PC-9 (cell line): ENCODE measurements at regions not wholly inside any gene's neighbourhood (a gene's known extent, or its start where the extent isn't known, plus 50 kb on each side); places are given as distances from the start of the nearest gene placed in this dataset.

Experiments used
- BruUV-seq: library from RNA; stranded (reverse); fragments of 400-500 nt; replicated peaks from 2 replicates; lab custom pipeline; 2021; lab: Mats Ljungman, UMichigan
- CTCF ChIA-PET: fragments of 300-600 bp; sonication (Branson Sonifier 250); formaldehyde crosslinking; loops from one replicate; lab custom pipeline; 2022; ENCODE audit warnings: antibody characterized with exemption; lab: Charles Lee
- POLR2A ChIA-PET: fragments of 300-600 bp; sonication (Branson Sonifier 250); formaldehyde crosslinking; loops from one replicate; lab custom pipeline; 2022; ENCODE audit warnings: antibody characterized with exemption; ENCODE audit not compliant: unreplicated experiment; lab: Charles Lee
- DNase-seq, 2 experiments: peaks; one replicate each; pipeline versions ENCODE4 v3.0.0 to v3.0.0-alpha.2; 2015 to 2022; ENCODE audit warnings: mixed read lengths in 1 of 2
- H2AFZ ChIP-seq: fragments of 200-600 bp; sonication (generic); 2 replicates; pipeline ENCODE4 v1.8.1; 2017; ENCODE audit warnings: antibody characterized with exemption
- H3F3A ChIP-seq: fragments of 200-600 bp; sonication (generic); 2 replicates; pipeline ENCODE4 v1.8.1; 2017; ENCODE audit warnings: antibody characterized with exemption, mild to moderate bottlenecking, low read depth; ENCODE audit not compliant: insufficient read depth
- H3K27ac ChIP-seq: fragments of 200-600 bp; sonication (generic); 2 replicates; pipeline ENCODE4 v1.6.1; 2016; ENCODE audit warnings: mixed run types
- H3K27me3 ChIP-seq: fragments of 200-600 bp; sonication (generic); 2 replicates; pipeline ENCODE4 v1.6.1; 2016; ENCODE audit warnings: low read depth, mixed run types; ENCODE audit not compliant: insufficient read depth
- H3K36me3 ChIP-seq: fragments of 200-600 bp; sonication (generic); 2 replicates; pipeline ENCODE4 v1.6.1; 2016; ENCODE audit warnings: low read depth, mixed run types
- H3K4me1 ChIP-seq: fragments of 200-600 bp; sonication (generic); replicated peaks from 2 replicates; pipeline ENCODE4 v1.6.1; 2016; ENCODE audit warnings: mixed run types; ENCODE audit not compliant: insufficient read depth
- H3K4me2 ChIP-seq: fragments of 200-600 bp; sonication (generic); 2 replicates; pipeline ENCODE4 v1.6.1; 2017; ENCODE audit warnings: mixed run types
- H3K4me3 ChIP-seq: fragments of 200-600 bp; sonication (generic); 2 replicates; pipeline ENCODE4 v1.6.1; 2016; ENCODE audit warnings: mixed run types
- H3K79me2 ChIP-seq: fragments of 200-600 bp; sonication (generic); 2 replicates; pipeline ENCODE4 v1.6.1; 2017; ENCODE audit warnings: low read depth, mixed run types
- H3K9me2 ChIP-seq: fragments of 200-600 bp; sonication (generic); 2 replicates; pipeline ENCODE4 v1.8.1; 2017; ENCODE audit warnings: mild to moderate bottlenecking; ENCODE audit not compliant: insufficient read depth
- H3K9me3 ChIP-seq: fragments of 200-600 bp; sonication (generic); 2 replicates; pipeline ENCODE4 v1.8.1; 2016; ENCODE audit warnings: low read depth; ENCODE audit not compliant: insufficient read depth
- H4K20me1 ChIP-seq: fragments of 200-600 bp; sonication (generic); 2 replicates; pipeline ENCODE4 v1.8.1; 2017; ENCODE audit not compliant: insufficient read depth
- EZH2 ChIP-seq: fragments of 200-600 bp; sonication (generic); IDR thresholded peaks from 2 replicates; pipeline ENCODE4 v1.8.0; 2017; ENCODE audit warnings: antibody characterized with exemption, low read depth
- intact Hi-C: fragments of 100-400 bp; cut with micrococcal nuclease; formaldehyde crosslinking; loops from one replicate; pipeline ENCODE4 v1.10.0; 2022; ENCODE audit not compliant: unreplicated experiment
- TF ChIP-seq, protein P1 (sequence below): fragments of 200-600 bp; sonication (generic); conservative IDR thresholded peaks from 2 replicates; pipeline ENCODE4 v1.6.1; 2017; ENCODE audit warnings: mixed run types, antibody characterized with exemption, mild to moderate bottlenecking, moderate library complexity

DNA sequence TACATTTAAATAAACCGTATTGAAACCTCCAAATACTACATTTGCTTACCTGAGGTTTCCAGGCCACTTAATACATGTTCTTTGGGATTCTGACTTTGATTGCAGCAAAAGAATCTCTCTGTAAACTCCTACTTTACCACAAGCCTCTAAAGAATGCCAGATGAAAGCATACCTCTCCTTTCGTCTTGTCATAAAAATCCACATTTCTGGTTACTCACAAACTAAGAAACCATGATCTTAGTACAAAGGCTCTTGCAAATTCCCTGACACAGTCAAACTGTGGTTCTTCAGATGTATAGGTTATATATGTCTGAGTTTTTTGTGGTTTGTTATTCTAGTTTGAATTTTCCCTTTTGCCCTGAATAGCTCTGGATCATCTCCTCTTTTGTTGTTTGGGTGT, 188.4 kb downstream of the RAP2B start:
- H3K36me3 ChIP-seq: no peaks in the 10 kb centered on the region
- H2AFZ ChIP-seq: no peak overlapping the region
- ChIA-PET POLR2A (no interaction called here), CTCF (no interaction called here)
- intact Hi-C loops: no loop called here
- peaks cover 7% of the 10 kb centered on the region; the same call in 1 of the 2 replicates for H3K4me1 ChIP-seq
- H3F3A ChIP-seq: no peaks in the 10 kb centered on the region
- no peak overlapping the region for H3K27ac ChIP-seq
- BruUV-seq: no TSS peak
- H3K9me3 ChIP-seq: no peaks in the 10 kb centered on the region
- peak in 1 of 2 experiments; percentile 87 for DNase-seq
- no peak overlapping the region for H3K4me2 ChIP-seq
- H3K9me2 ChIP-seq: no peaks in the 10 kb centered on the region
- H4K20me1 ChIP-seq: no peaks in the 10 kb centered on the region
- TF ChIP-seq, protein P1, sequence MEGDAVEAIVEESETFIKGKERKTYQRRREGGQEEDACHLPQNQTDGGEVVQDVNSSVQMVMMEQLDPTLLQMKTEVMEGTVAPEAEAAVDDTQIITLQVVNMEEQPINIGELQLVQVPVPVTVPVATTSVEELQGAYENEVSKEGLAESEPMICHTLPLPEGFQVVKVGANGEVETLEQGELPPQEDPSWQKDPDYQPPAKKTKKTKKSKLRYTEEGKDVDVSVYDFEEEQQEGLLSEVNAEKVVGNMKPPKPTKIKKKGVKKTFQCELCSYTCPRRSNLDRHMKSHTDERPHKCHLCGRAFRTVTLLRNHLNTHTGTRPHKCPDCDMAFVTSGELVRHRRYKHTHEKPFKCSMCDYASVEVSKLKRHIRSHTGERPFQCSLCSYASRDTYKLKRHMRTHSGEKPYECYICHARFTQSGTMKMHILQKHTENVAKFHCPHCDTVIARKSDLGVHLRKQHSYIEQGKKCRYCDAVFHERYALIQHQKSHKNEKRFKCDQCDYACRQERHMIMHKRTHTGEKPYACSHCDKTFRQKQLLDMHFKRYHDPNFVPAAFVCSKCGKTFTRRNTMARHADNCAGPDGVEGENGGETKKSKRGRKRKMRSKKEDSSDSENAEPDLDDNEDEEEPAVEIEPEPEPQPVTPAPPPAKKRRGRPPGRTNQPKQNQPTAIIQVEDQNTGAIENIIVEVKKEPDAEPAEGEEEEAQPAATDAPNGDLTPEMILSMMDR: no peak
- TF ChIP-seq EZH2: no peak
- H3K27me3 ChIP-seq: no peaks in the 10 kb centered on the region
- H3K79me2 ChIP-seq: no peaks in the 10 kb centered on the region
- H3K4me3 ChIP-seq: no peak overlapping the region

- no peak overlapping the region for H2AFZ ChIP-seq
- H3K36me3 ChIP-seq: no peaks in the 10 kb centered on the region
- H3K4me1 ChIP-seq: peaks cover 7% of the 10 kb centered on the region; the same call in 1 of the 2 replicates
- H3K79me2 ChIP-seq: no peaks in the 10 kb centered on the region
- H3K27ac ChIP-seq: no peak overlapping the region
- H3K9me3 ChIP-seq: no peaks in the 10 kb centered on the region
- no peaks in the 10 kb centered on the region for H3F3A ChIP-seq
- POLR2A ChIA-PET: no interaction called here
- no peaks in the 10 kb centered on the region for H3K9me2 ChIP-seq
- H3K4me3 ChIP-seq: no peak overlapping the region
- DNase-seq: no peak
- CTCF ChIA-PET: no interaction called here
- no peak overlapping the region for H3K4me2 ChIP-seq
- H3K27me3 ChIP-seq: no peaks in the 10 kb centered on the region
- no peak for TF ChIP-seq EZH2
- TF ChIP-seq, protein P1: no peak
- no peaks in the 10 kb centered on the region for H4K20me1 ChIP-seq
- intact Hi-C loops: no loop called here
- no TSS peak for BruUV-seq
Observed at GRCh38 chr3:153354641-153355040, 192.6 kb downstream of the RAP2B start.

- no peaks in the 10 kb centered on the region for H3K27me3 ChIP-seq
- no peak overlapping the region for H3K27ac ChIP-seq
- BruUV-seq: no TSS peak
- no peaks in the 10 kb centered on the region for H3F3A ChIP-seq
- ChIA-PET POLR2A (no interaction called here), CTCF (no interaction called here)
- no peaks in the 10 kb centered on the region for H3K36me3 ChIP-seq
- TF ChIP-seq EZH2: no peak
- TF ChIP-seq, protein P1: no peak
- H3K4me2 ChIP-seq: no peak overlapping the region
- H4K20me1 ChIP-seq: no peaks in the 10 kb centered on the region
- H3K4me1 ChIP-seq: no peaks in the 10 kb centered on the region
- H3K79me2 ChIP-seq: no peaks in the 10 kb centered on the region
- no peak for DNase-seq
- no peaks in the 10 kb centered on the region for H3K9me2 ChIP-seq
- no peak overlapping the region for H2AFZ ChIP-seq
- intact Hi-C loops: no loop called here
- H3K4me3 ChIP-seq: no peak overlapping the region
- no peaks in the 10 kb centered on the region for H3K9me3 ChIP-seq
Observed at GRCh38 chr3:153355559-153355958, 193.5 kb downstream of the RAP2B start.
